GM19438 (cell line): ENCODE measurements at regions not wholly inside any gene's neighbourhood (a gene's known extent, or its start where the extent isn't known, plus 50 kb on each side); places are given as distances from the start of the nearest gene placed in this dataset.

Source experiments
- ATAC-seq: cut with Tn5 transposase; IDR thresholded peaks from one replicate; pipeline ENCODE4 v1.9.1; 2021; ENCODE audit warnings: low read depth; ENCODE audit not compliant: unreplicated experiment

DNA sequence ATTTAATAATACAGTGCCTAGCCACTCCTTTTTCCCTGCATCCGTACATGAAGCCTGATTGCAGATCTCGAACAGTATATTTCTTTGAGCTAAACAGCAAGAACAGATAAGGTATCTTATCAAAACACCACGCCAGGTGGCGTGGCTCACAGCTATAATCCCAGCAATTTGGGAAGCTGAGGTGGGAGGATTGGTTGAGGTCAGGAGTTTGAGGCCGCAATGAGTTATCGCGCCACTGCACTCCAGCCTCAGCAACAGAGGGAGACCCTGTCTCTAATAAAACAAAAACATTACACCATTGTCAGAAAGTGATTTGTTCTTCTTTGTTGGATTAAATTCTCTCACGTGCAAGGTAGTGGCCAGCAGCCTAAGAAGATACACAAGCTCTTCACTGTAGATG, 291.2 kb upstream of the DMRT1 start:
- ATAC-seq, result no peak

DNA sequence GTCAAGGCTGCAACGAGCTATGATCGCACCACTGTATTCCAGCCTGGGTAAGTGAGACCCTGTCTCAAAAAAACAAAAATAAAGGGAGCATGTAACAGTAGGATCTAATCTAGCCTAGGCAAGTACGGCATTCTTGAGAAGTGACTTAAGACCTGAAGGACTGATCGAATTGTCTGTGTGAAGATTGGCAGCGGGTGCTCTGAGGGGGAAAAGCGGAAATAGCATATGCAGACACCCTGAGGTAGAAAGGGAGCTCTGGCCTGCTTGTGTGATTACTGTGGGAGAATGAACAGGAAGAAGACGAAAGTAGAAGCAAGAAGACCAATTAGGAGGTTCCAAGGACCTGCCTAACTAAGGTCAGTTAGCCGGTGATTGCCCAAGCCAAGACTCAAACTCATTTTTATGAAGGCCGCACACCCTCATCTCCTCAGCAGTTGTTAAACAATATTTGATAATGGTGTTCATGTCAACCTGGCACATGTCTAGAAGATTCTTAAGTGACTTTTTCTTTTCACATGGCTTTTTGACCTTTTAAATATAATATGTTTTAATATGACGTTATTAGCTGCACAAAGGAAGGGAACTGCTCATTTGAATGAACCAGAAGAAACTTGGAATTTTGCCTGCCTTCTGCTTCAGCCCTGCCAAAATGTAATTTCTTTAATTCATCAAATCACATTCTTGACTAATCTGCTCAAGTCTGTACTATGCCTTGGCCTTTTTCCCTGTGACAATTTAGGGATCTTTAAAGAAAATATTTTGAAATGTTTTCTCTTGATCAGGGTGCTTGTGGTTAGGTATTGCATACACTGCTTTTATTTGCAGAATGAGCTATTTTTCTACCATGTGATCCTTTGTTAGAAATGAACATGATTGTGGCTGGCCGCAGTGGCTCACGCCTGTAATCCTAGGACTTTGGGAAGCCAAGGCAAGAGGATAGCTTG, 289.2 kb upstream of the DMRT1 start:
- ATAC-seq, result no peak

DNA sequence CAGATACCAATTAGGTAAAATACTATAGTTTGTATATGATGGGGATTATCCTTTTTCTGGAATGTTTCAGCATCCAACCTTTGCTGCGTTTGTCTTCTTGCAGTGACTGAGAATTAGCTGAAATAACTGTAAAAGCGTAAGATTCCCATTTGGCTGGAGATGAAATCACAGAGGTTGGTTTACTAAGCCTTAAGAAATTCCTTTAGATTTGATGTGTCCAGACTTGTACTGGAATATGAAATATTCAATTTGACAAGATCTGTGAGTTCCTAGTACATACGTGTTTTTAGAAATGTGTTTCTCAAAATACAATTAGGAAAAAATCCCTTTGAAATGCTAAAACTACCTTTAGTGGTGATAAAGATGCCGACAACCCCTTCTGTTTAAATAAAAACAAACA, 286.0 kb upstream of the DMRT1 start:
- ATAC-seq, result no peak

DNA sequence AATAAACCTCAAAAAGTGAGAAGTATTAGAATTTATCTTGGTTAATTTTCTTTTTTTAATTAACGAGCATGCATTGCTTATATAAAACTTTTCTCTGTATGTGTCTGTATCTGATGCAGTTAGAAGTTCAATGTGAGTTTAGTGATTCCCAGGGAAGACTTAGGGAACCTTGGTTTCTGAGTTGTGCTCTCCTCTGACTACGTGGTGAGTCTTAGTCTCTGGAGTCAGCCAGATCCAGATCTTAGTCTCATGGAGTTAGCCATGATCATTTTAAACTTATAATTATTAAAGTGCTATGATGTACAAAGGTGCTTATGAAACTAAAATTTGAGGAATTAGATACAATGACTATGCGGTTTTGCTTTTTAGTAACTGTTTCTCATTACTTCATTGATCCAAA, 285.3 kb upstream of the DMRT1 start:
- ATAC-seq, result no peak

DNA sequence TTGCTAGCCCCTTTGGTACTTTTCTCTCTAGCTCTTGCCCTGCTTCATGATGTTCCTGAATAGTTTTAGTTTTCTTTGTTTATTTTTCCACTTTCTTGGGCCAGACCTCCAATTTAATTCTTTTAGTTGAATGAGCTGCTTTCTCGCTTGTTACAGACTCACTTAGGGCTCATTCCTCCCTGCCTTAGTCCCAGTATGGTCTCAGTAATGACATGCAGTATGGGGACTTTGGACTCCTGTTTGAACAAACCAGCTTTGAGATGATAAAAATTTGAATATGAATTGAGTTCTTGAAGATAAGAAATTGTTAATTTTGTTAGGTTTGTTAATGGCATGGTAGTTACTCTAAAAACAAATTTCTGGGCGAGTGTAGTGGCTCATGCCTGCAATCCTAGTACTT, 284.8 kb upstream of the DMRT1 start:
- ATAC-seq, result no peak

DNA sequence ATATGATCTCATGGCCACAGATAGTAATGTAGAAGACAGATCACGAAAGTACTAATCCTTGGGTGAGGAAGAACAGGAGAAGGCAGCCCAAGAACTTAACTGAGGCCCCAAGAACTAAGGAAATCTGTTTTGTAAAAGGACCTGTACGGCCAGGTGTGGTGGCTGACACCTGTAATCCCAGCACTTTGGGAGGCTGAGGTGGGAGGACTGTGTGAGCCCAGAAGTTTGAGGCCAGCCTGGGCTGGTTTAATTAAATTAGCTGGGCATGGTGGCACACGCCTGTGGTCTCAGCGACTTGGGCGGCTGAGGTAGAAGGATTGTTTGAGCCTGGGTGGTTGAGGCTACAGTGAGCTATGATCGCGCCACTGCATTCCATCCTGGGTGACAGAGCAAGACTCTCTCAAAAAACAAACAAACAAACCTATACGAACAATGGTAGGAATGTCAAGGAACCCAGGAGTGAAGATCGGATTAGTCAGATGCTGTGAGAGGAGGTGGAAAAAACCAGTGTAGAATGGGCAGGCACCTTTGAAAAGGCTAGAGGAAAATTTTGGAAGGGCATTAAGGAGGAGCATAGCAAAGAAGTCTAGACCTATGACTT, 283.8 kb upstream of the DMRT1 start:
- no peak for ATAC-seq

DNA sequence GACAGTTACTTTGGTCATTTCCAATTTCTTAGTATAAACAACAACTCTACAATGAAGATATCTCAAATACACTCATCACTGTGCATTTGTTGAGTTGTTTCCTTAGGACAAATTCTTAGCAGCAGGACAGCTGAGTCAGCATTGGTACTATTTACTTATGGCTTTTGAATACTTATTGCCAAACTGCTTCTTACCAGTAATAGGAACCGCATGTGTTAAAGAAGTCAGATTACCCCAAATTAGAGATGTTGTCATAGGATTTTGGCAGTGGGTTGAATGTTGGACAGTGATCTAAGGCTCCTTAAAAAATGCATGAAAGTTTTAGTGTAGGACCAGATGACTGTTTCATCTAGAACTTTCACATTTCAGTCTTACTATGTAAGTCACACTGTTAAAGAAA, 280.1 kb upstream of the DMRT1 start:
- ATAC-seq, result no peak

DNA sequence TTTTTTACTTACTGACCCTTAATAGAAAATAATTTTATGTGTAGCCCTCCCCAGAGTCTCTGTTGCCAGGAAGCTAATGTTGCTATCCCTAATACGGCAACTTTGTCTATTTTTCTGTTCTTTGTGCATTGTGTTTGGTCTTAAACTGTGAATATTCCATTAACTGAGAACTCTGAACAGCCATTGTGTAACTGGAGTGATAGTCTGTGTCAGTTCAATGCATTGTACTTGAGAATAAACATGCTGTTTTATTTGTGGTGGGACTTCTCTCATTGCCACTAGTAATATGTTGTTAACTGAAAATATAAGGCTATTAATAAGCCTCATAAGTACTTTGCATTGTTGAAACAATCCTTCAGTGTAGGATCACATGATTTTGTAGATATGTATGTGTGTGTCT, 278.3 kb upstream of the DMRT1 start:
- no peak for ATAC-seq

DNA sequence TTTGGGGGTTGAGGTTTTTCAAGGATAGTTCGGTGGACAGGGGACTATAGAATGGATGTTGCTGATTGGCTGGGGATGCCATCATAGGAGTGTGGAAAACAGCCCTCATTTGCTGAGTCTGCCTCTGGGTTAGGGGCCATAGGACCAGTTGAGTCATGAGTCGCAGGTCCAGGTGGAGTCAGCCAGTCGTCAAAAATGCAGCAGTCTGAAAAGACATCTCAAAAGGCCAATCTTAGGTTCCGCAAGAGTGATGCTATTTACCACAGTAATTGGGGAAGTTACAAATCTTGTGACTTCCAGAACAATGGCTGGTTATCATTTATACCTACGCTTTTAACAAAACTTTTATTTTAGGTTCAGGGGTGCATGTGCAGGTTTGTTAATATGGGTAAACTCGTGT, 276.0 kb upstream of the DMRT1 start:
- no peak for ATAC-seq

DNA sequence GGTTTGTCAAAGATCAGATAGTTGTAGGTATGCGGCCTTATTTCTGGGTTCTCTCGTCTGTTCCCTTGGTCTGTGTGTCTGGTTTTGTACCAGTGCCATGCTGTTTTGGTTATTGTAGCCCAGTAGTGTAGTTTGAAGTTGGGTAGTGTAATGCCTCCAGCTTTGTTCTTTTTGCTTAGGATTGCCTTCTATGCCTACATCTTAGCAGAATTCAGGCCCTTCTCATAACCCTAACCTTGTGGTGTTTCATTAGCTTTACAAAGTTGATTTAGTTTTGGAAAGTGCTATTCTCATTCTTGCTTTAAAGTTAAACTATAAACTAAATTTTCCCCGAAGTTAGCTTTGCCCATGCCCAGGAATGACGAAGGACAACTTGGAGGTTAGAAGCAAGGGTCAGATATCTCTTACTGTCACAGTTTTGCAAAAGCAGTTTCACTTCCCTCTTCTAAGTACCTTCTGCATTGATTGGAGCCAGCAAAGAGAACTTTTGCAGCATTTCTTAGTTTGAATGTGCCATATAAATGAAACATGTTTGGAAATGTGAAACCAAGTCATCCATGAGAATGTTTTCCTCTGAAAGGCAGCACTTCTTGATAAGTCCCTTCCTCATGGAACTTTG, 274.3 kb upstream of the DMRT1 start:
- ATAC-seq, result peak; percentile 82

DNA sequence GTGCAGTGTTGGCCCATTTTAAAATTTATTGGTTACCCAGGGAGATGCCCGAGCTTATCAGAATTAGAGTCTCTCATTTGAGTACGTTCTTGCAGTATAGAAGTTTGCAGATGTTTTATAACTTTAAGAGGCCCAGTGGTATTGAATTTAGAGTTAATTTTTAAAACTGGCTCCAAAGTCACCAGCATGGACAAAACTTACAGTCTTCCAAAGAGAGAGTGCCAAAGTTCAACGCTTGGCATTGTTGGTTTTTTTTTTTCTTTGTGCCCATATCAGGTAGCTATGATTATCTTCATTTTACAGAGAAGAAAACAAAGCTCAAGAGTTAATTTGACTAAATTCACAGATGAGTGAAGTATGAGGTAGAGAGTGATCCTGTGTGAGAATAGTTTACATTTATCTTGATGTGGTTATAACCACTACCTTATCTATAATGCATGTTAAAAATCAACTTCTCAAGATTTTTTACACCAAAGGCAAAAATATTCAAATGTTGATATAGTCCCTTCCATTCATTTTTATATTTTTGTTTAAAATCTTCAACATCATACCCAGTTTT, 273.7 kb upstream of the DMRT1 start:
- ATAC-seq, result peak; percentile 18

DNA sequence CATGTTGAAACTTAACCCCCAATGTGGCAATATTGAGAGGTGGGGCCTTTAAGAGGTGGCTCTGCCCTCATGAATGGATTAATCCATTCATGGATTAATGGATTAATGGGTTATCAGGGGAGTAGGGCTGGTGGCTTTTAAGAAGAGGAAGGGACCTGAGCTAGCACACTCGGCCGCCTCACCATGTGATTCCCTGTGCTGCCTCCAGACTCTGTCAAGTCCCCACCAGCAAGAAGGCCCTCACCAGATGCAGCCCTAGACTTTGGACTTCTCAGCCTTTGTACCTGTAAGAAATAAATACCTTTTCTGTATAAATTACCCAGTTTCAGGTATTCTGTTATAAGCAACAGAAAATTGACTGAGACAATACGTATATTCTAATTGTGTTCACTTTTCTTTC, 272.2 kb upstream of the DMRT1 start:
- no peak for ATAC-seq

DNA sequence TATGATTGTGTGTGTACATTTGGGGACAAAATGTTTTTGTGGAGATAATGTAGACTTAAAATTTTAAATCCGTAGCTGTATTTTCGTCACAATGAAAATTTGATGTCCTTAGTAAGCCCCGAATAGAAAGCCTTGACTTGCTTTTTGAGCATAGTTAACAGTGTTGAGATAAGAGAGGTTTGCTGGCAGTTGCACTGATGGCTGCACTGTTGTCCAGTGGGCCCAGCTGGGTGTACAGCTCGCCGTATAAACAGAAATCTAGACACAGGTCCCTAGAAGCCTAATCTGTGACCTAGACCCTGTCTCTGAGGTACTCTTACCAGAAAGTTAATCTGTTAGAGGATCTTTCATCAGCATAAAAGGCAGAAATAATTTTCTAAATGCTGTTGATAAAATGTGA, 271.3 kb upstream of the DMRT1 start:
- ATAC-seq, result no peak

DNA sequence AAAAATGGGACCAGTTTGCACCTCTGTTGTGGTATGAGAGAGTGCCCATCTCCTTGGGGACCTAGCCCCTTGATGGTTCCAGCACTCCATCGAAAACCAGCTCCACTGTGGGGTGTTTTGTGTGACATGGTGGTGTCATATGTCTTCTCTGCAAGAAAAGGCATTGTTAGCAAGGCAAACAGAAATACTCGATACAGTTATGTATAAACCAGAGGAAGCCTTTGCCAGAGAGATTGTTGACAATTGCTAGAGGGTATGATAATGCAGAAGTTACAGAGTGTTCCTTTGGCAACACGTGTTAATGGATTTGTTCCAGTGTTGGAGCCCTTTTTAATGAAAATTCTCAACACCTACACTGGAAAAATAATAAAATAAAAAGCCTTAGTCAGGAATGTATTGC, 270.4 kb upstream of the DMRT1 start:
- no peak for ATAC-seq

DNA sequence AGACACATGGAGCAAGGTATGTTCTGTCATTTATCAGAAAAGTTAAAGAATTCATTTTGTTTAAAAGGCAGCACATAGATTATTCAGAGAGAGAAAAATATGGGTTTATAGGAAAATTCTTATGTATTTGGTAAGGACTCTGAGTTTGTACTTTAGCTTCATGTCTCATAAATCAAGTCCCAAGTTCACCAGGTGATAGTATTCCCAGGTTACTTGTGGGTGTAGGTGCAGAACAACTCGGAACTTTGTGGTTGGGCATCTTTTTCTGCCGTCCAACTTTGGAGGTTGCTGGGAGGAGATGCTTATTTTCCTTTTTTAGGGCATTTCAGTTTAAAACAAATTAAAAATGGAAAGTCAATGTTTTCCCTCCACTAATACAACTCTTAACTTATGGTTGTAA, 269.8 kb upstream of the DMRT1 start:
- ATAC-seq, result no peak

DNA sequence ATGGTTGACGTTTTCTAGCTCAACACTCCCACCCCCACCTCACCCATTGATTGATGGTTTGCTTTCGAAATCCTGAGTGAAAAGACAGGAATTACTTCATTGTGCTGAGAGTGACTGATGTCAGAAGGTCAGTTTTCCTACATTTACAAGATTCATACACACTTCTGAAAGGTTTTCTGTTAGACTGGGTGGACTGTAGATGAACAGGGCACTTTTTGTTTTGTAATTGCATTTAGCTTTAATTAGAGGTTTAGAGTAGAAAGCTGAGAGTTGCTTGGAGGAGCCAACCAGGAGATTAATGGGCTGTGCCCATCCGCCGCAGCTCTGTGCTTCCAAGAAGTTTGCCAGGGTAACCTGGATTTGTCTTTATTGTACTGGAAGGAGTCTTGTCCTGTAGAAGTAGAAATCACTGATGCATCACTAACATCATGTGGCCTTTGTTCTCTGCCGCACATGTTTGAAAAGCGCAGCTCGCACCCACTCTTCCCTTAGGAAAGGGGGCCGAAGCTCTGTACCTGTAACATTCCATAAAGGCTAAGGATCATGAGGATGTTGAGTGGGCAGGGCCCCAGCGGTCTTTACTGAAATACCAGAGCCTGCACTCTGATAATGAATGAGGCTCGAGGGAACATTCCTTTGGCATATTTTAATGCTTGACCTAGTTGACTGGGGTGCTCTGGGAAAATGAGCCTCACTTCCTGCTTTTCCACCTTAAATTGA, 267.6 kb upstream of the DMRT1 start:
- no peak for ATAC-seq

DNA sequence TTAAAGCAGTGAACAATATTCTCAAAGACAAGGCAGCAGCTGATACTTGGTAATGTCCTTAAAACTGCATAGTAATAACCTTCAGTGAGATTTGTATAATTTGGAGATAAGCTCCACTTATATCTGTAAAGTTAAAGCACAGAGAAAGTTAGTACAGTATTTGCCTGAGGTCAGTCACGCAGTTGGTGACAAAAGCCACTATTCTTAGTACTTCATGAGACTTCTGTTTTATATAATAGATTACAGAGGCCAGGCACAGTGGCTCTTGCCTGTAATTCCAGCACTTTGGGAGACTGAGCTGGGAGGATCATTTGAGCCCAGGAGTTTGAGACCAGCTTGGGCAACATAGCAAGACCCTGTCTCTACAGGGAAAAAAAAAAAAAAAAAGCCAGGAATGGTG, 266.4 kb upstream of the DMRT1 start:
- ATAC-seq, result no peak

DNA sequence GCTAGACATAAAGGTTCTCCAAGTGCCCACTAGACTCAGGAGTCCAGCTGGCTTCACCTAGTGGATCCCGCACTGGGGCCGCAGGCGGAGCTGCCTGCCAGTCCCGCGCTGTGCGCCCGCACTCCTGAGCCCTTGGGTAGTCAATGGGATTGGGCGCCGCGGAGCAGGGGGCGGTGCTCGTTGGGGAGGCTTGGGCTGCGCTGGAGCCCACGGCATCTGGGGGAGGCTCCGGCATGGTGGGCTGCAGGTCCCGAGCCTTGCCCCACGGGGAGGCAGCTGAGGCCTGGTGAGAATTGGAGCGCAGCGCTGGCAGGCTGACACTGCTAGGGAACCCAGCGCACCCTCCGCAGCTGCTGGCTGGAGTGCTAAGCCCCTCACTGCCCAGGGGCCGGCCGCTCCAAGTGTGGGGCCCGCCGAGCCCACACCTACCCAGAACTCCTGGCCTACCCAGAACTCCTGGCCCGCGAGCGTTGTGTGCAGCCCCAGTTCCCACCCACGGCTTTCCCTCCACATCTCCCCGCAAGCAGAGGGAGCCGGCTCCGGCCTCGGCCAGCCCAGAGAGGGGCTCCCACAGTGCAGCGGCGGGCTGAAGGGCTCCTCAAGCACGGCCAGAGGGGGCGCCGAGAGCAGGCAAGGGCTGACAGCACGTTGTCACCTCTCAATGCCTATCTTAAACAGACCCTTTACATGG, 260.7 kb upstream of the DMRT1 start:
- no peak for ATAC-seq

DNA sequence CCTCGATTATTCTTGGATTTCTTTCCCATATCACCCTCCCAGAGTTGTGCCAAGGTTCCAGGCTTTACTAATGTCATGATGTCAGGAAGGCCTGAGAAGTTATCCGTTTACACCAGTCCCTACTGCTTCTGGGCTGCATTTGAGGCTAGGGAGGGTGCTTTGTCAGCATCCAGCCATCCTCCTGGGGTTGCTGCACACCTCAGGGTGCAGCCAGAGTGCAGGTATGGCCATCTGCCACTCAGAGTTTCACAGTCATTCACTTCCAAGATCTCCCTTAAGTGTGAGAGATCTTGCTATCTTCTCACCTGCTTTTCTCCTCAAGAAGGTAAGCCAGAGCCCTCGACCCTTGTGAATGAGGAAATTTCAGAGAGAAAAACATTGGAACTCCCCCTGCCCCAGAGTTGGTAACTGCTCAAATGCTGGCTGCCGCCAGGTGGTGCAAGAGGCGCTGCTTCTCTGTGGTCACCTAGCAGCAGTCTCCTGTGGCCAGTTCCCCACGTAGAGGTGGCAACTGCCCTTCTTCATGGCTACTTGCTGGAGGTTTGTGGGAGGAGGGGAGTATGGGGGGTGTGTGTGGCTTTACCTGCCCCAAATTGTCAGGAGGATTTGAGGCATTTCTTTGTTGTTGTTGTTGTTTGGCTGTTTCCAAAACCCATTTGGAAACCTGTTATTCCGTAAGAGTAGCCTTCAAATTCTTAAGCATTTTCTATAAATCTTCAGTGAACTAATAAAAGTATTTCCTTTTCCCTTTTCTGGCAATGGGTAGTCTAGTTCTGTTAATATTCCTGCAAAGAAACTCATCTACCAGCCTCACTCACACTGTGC, 259.6 kb upstream of the DMRT1 start:
- ATAC-seq, result no peak
